ENCODE measurements at regions not wholly inside any gene's neighbourhood (a gene's known extent, or its start where the extent isn't known, plus 50 kb on each side); places are given as distances from the start of the nearest gene placed in this dataset.
A peak's percentile ranks its signal among the peaks of the same experiment; 100 is the strongest.

DNA sequence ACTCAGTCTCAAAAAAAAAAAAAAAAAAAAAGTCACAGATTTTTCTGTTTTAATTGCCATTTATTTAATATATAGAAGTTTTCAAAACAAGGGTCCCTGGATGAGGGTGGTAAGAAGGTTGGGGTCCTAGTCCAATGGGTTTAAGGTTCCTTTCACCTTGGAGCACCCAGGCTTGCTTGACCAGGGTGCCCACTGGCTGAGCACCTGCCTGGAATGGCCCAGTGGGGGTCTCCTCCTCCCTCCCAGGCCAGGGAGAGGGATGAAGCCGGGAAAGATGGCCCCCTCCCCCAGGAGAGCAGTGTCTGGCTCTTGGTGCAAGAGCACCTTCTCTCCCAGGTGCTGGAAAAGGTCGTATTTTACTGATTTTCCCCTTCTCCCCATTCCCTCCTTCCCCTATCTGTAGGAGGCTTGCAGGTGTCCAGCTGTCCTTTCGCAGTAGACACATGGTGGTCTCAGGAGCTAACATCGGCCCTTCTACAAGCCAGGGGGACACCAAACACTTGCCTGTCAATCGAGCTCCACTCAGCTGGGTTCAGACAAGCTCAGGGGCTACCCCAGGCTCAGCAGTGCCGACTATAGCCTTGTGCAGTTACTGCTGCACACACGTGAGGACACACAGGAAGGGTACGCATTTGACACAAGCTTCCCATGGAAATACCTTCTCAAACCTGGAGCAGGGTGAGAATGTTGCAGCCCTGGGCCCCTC is 112.3 kb upstream of the KLF13 start:
- Histone ChIP-seq H3K9me3 (no peaks in the 10 kb centered on the region), H3K27ac (no peak overlapping the region), H3K4me1 (ENCODE audit: insufficient read depth) (peaks cover 8% of the 10 kb centered on the region), H3K36me3 (no peaks in the 10 kb centered on the region), H3K4me3 (no peak overlapping the region), H3K27me3 (no peaks in the 10 kb centered on the region)
- TF ChIP-seq POLR2A (IDR thresholded peaks at IDR 0.05) (no peak), EP300 (IDR thresholded peaks at IDR 0.05) (no peak)
- TF ChIP-seq, protein P1, sequence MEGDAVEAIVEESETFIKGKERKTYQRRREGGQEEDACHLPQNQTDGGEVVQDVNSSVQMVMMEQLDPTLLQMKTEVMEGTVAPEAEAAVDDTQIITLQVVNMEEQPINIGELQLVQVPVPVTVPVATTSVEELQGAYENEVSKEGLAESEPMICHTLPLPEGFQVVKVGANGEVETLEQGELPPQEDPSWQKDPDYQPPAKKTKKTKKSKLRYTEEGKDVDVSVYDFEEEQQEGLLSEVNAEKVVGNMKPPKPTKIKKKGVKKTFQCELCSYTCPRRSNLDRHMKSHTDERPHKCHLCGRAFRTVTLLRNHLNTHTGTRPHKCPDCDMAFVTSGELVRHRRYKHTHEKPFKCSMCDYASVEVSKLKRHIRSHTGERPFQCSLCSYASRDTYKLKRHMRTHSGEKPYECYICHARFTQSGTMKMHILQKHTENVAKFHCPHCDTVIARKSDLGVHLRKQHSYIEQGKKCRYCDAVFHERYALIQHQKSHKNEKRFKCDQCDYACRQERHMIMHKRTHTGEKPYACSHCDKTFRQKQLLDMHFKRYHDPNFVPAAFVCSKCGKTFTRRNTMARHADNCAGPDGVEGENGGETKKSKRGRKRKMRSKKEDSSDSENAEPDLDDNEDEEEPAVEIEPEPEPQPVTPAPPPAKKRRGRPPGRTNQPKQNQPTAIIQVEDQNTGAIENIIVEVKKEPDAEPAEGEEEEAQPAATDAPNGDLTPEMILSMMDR (IDR thresholded peaks at IDR 0.05): no peak
- intact Hi-C loops (cut with DNase I): loop anchor here in 1 of 4 donors (10.0 kb wide), 1 partner anchor 140 kb away; no protein-coding TSS in a partner anchor
- WGBS, 3 donors: 83 to 92% (median 89%) methylated on average over 8 of the region's 8 CpGs
- DNase-seq: no peak

DNA sequence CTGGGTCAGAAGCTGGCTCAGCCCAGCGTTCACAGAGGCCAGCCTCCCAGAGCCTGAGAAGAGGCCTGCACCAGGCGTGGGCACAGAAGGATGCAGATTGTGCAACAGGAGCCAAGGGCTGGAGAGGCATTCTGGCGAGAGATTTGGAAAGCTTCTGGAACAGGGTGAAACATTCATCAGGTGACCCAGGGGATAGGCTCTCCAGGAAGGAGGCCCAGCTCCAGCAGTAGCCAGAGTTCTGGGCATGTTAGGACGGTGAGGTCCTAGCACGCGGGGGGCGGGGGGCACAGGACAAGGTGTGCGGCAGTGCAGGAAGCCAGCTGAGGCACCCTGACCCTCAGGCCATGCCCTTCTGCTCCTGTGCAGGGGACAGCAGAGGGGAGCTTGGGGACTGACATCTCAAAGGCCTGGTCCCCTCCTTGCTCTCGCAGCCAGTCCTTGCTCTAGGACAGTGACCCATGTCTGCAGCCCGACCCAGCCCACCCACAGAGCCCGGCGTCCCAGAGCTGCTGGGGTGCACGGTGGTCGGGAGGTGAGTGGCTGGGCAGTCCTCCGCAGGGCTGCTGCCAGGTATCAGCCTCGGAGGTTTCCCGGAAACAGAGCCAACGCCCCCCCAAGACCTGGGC is 111.7 kb upstream of the KLF13 start:
- intact Hi-C loops (cut with DNase I): loop anchor here in 1 of 4 donors (5.0 to 10.0 kb wide), 2 partner anchors 140 to 272 kb away; no protein-coding TSS in a partner anchor
- DNase-seq: peak in 4 of 5 donors; percentile 24 to 62 (median 44)
- TF ChIP-seq, protein P1 (IDR thresholded peaks at IDR 0.05): no peak
- TF ChIP-seq EP300 (IDR thresholded peaks at IDR 0.05) (no peak), POLR2A (IDR thresholded peaks at IDR 0.05) (no peak)
- 49 to 55% (median 51%) methylated on average over 16 to 18 of the region's 18 CpGs for WGBS, 3 donors
- H3K36me3 ChIP-seq: no peaks in the 10 kb centered on the region
- no peaks in the 10 kb centered on the region for H3K9me3 ChIP-seq
- no peaks in the 10 kb centered on the region for H3K27me3 ChIP-seq
- peaks cover 8% of the 10 kb centered on the region for H3K4me1 ChIP-seq (ENCODE audit: insufficient read depth)
- peak overlapping the region; percentile 75 to 81 for H3K27ac ChIP-seq
- peak overlapping the region; percentile 42 for H3K4me3 ChIP-seq

DNA sequence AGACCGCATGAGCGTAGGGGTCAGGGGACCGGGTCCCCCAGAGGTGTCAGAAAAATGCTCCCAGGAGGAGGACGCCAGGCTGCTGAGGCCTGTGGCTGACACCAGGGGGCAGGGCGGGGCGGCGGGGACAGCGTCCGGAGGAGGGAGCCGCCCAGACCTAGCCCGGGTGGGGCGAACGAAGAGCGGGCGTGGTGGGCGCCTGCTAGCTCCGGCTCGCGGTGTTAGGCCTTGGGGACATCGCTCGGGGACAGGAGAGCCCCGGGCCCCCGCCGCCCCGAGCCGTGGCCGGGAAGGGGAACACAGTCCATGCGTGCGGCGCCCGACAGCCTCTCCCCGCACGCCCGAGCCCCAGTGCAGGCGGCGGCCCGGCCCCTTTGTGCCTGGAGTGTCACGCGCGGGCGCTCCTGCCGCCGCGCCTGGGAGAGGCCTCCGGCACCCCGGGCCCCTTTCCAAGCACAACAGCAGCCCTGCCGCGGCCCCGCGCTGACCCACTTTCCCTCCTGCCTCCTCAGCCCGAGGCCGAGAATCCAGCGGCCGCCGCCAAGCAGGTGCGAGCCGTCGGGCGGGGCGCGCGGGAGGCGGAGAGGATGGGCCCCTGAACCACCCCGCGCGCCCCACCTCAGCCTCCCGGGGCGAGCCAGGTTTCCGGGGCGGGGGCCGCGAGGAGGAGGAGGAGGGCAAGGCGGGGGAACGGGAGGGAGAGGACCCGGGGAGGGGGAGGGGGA is 111.0 kb upstream of the KLF13 start:
- H3K36me3 ChIP-seq: no peaks in the 10 kb centered on the region
- peak overlapping the region; percentile 75 to 81 for H3K27ac ChIP-seq
- TF ChIP-seq POLR2A (IDR thresholded peaks at IDR 0.05): no peak
- TF ChIP-seq, protein P1 (IDR thresholded peaks at IDR 0.05): peak; percentile 57 to 79 (median 72)
- no peak for TF ChIP-seq EP300 (IDR thresholded peaks at IDR 0.05)
- H3K4me3 ChIP-seq: peak overlapping the region; percentile 42
- intact Hi-C loops (cut with DNase I): loop anchor here in 1 of 4 donors (5.0 to 10.0 kb wide), 2 partner anchors 139 to 272 kb away; no protein-coding TSS in a partner anchor
- peak; percentile 66 to 87 (median 75) for DNase-seq
- H3K4me1 ChIP-seq (ENCODE audit: insufficient read depth): peaks cover 8% of the 10 kb centered on the region
- no peaks in the 10 kb centered on the region for H3K9me3 ChIP-seq
- H3K27me3 ChIP-seq: no peaks in the 10 kb centered on the region
- 2 to 3% (median 2%) methylated on average over 49 to 75 of the region's 75 CpGs for WGBS, 3 donors

DNA sequence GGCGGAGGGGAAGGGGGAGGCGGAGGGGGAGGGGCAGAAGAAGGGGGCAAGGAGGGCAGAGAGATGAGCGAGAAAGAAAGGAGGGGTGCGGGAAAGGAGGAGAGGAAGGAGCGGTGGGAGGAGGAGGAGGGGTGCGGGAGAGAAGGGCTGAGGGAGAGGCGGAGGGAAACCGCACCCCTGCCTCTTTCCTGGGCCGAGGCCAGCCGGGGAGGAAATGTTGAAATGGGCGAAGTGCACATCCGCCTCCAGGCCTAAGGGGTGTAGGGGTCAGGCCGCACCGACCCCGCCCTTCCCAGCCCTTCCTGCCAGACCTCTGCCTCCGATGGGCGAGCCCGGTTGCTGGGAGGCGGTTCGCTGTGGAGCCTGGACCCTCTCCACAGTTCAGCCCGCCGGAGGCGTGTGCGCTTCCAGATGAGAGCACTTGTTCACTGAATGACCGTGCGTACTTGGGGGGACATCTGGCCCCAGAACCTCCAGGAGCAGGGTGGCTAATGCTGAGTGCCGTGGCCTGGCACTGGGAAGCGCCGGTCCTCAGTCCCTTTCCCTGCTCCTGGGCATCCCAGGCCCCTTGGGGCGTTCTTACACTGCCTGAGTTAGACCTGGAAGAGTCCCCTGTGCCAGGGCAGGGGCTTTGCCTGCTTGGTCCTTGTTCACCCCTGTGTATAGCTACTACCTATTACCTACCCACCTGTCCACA is 110.3 kb upstream of the KLF13 start:
- intact Hi-C loops (cut with DNase I): loop anchor here in 1 of 4 donors (5.0 to 10.0 kb wide), 2 partner anchors 138 to 271 kb away; no protein-coding TSS in a partner anchor
- DNase-seq: peak; percentile 78 to 92 (median 85)
- Histone ChIP-seq H3K36me3 (no peaks in the 10 kb centered on the region), H3K4me1 (ENCODE audit: insufficient read depth) (peaks cover 8% of the 10 kb centered on the region), H3K27ac (no peak overlapping the region), H3K4me3 (peak overlapping the region; percentile 42), H3K27me3 (no peaks in the 10 kb centered on the region), H3K9me3 (no peaks in the 10 kb centered on the region)
- no peak for TF ChIP-seq EP300 (IDR thresholded peaks at IDR 0.05)
- TF ChIP-seq, protein P1 (IDR thresholded peaks at IDR 0.05): no peak
- no peak for TF ChIP-seq POLR2A (IDR thresholded peaks at IDR 0.05)
- WGBS, 3 donors: 9 to 12% (median 11%) methylated on average over 29 to 30 of the region's 30 CpGs

Measured in ovary (tissue), 7 donors.